Heart right ventricle (tissue), 16 donors: ENCODE measurements at regions not wholly inside any gene's neighbourhood (a gene's known extent, or its start where the extent isn't known, plus 50 kb on each side); places are given as distances from the start of the nearest gene placed in this dataset.

Experiments used
- ATAC-seq, 8 donors: fragments of 200-7000 bp; cut with Tn5 transposase; one replicate each; pipeline ENCODE4 v1.9.1; 2020; ENCODE audit warnings: mild to moderate bottlenecking in 8 of 8, moderate library complexity in 8 of 8, moderate number of reproducible peaks in 1 of 8
- DNase-seq, 2 donors: peaks; one replicate each; pipeline ENCODE4 v3.0.0-alpha.2; 2020
- H3K27ac ChIP-seq, 10 donors: fragments of 200-600 bp; sonication (generic) in 2 of 10; one replicate each; pipeline versions ENCODE4 v1.5.0 to v1.8.0; 2020 to 2022; ENCODE audit warnings: mild to moderate bottlenecking in 3 of 10
- H3K27me3 ChIP-seq, 7 donors: fragments of 200-600 bp; one replicate each; pipeline ENCODE4 v1.8.0; 2021 to 2022; ENCODE audit warnings: mild to moderate bottlenecking in 2 of 7
- H3K36me3 ChIP-seq, 9 donors: fragments of 200-600 bp; sonication (generic) in 1 of 9; one replicate each; pipeline versions ENCODE4 v1.5.0 to v1.8.0; 2020 to 2022; ENCODE audit warnings: mild to moderate bottlenecking in 2 of 9
- H3K4me1 ChIP-seq, 9 donors: fragments of 200-600 bp; sonication (generic) in 1 of 9; one replicate each; pipeline versions ENCODE4 v1.5.0 to v1.8.0; 2020 to 2022; ENCODE audit warnings: mild to moderate bottlenecking in 4 of 9
- H3K4me3 ChIP-seq, 10 donors: fragments of 200-600 bp; sonication (generic) in 2 of 10; one replicate each; pipeline versions ENCODE4 v1.5.0 to v1.8.0; 2020 to 2022; ENCODE audit warnings: mild to moderate bottlenecking in 7 of 10, moderate library complexity in 2 of 10
- H3K9me3 ChIP-seq, 11 donors: fragments of 200-600 bp in 10 of 11; sonication (generic) in 2 of 11; one replicate each; pipeline versions ENCODE4 v1.5.0 to v1.8.0; 2013 to 2022; ENCODE audit warnings: mild to moderate bottlenecking in 2 of 11, control low read depth in 1 of 11, moderate library complexity in 1 of 11
- WGBS, 2 donors: extraction: QIAGEN DNeasy Blood & Tissue Kit; methylation state at CpG; one replicate each; pipeline ENCODE4 v1.1.7; 2013; ENCODE audit warnings: inconsistent platforms in 1 of 2; 5-methylcytosine and 5-hydroxymethylcytosine counted together
- intact Hi-C, 10 donors: fragments of 100-400 bp; cut with DNase I; formaldehyde crosslinking; loops; one replicate each; pipeline versions ENCODE4 v1.11.1 to v1.14.2; 2022
- TF ChIP-seq, protein P1 (sequence below), 9 donors: fragments of 200-600 bp; sonication (generic) in 2 of 9; IDR thresholded peaks; one replicate each; pipeline versions ENCODE4 v1.5.0 to v1.8.0; 2021 to 2022; ENCODE audit warnings: antibody characterized with exemption in 9 of 9, mild to moderate bottlenecking in 5 of 9, moderate library complexity in 1 of 9
- donor health status: Arrhythmogenic right ventricular cardiomyopathy.
- donor health status: ischemic (EF 13 %, LVEDD 7.1; RV severe dilation, severe dysfunction).
- donor health status: healthy with polysubstance abuse.
- donor health status: DM: no; HTN: yes; CAD: no.
- donor health status: DM: no; HTN: no; CAD: no.
- donor health status: ischemic (EF 25% LVEDD 6.9; RV normal size, moderate dysfunction).
- donor health status: ischemic (EF 25% LVEDD 5.7; RV mildly dilated, moderate dysfunction).
- donor health status: healthy.
- donor health status: DM: yes; HTN: yes; CAD: no.
- donor health status: Ischemic cardiomyopathy.
- donor health status: ischemic (EF 35%, LVEDD 5.7; RV mildly dilated, moderate dysfunction).
- donor health status: nonischemic (EF 11% LVEDD 7.7; RV severe dilation, severe dysfunction).
- donor health status: DM: yes; HTN: yes; CAD: no.
- donor health status: PGD.
- donor health status: ischemic (EF 29% LVEDD 5.4; RV normal size, mild dysfunction).
- donor health status: nonischemic (EF 23%, LVEDD 6.1; RV moderate dilation, normal function).

DNA sequence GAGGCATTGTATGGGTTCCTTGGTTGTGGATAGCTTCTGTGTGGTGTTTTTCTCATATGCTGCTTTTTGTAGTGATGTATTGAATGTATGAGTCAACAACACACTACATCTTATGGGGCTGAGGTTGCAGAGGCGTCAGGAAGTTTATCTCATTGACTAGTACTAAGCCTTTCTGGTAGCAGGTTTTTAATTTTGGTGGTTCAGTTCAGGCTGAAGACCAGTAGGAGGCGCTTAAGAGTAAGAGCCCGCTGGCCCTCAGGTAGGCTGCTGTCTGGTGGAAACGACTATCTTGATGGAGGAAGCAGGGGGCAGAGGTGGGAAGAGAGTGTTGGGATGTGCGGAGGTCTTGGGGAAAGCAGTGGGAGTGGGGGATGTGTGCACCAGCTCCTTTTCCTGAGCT lies 62.4 kb downstream of the RTP4 start:
- intact Hi-C loops, result no loop called here
- peaks cover 0 to 7% (median 0%) of the 10 kb centered on the region in 11 donors for H3K9me3 ChIP-seq
- H3K27ac ChIP-seq, result no peak overlapping the region
- no peak for ATAC-seq
- TF ChIP-seq, protein P1, sequence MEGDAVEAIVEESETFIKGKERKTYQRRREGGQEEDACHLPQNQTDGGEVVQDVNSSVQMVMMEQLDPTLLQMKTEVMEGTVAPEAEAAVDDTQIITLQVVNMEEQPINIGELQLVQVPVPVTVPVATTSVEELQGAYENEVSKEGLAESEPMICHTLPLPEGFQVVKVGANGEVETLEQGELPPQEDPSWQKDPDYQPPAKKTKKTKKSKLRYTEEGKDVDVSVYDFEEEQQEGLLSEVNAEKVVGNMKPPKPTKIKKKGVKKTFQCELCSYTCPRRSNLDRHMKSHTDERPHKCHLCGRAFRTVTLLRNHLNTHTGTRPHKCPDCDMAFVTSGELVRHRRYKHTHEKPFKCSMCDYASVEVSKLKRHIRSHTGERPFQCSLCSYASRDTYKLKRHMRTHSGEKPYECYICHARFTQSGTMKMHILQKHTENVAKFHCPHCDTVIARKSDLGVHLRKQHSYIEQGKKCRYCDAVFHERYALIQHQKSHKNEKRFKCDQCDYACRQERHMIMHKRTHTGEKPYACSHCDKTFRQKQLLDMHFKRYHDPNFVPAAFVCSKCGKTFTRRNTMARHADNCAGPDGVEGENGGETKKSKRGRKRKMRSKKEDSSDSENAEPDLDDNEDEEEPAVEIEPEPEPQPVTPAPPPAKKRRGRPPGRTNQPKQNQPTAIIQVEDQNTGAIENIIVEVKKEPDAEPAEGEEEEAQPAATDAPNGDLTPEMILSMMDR (IDR thresholded peaks at IDR 0.05), result no peak
- no peak overlapping the region for H3K4me3 ChIP-seq
- peaks cover 0 to 14% (median 7%) of the 10 kb centered on the region in 7 donors for H3K27me3 ChIP-seq
- H3K4me1 ChIP-seq, result no peaks in the 10 kb centered on the region
- WGBS, 2 donors, result 38 to 42% methylated on average over 5 of the region's 5 CpGs
- H3K36me3 ChIP-seq, result no peaks in the 10 kb centered on the region
- no peak for DNase-seq
